Endothelial cell of umbilical vein (primary cell): ENCODE measurements at regions not wholly inside any gene's neighbourhood (a gene's known extent, or its start where the extent isn't known, plus 50 kb on each side); places are given as distances from the start of the nearest gene placed in this dataset.
"Not testable (repeated sequence)": the region's sequence is repeated elsewhere in the genome, so short reads cannot be mapped to it uniquely, and the experiment has no call there.

Experiments used
- BruUV-seq: library from RNA; stranded (reverse); fragments of 400-500 nt; replicated peaks from 2 replicates; lab custom pipeline; 2021; lab: Mats Ljungman, UMichigan
- CTCF ChIA-PET: fragments of 300-600, 350-600 bp; sonication (Branson Sonifier 250); formaldehyde crosslinking; loops from one replicate; lab custom pipeline; 2021; ENCODE audit warnings: antibody characterized with exemption, inconsistent platforms; lab: Charles Lee
- POLR2A ChIA-PET: fragments of 300-600, 350-600 bp; sonication (Branson Sonifier 250); formaldehyde crosslinking; loops from one replicate; lab custom pipeline; 2021; ENCODE audit warnings: antibody characterized with exemption, inconsistent platforms; lab: Charles Lee
- DNase-seq: peaks from one replicate; pipeline ENCODE4 v3.0.0-alpha.2; 2011; ENCODE audit warnings: low read depth, low spot score
- FAIRE-seq: peaks from 2 replicates; lab custom pipeline; 2011; peaks lifted over from hg19 to GRCh38; lab: Jason Lieb, UNC
- H2AFZ ChIP-seq: 2 replicates; pipeline ENCODE4 v1.6.0; 2012; ENCODE audit warnings: low read depth, low read length, control low read depth, inconsistent platforms
- H3K27ac ChIP-seq: 2 replicates; pipeline ENCODE4 v1.5.1; 2011; ENCODE audit warnings: low read depth, mild to moderate bottlenecking, control low read depth, low read length, moderate library complexity; ENCODE audit not compliant: insufficient read depth
- H3K27me3 ChIP-seq, 2 experiments: 2 replicates each; pipeline versions ENCODE4 v1.6.0 to v1.6.1; 2011; ENCODE audit warnings: low read length in 2 of 2, mixed read lengths in 1 of 2; ENCODE audit not compliant: control insufficient read depth in 2 of 2, insufficient read depth in 2 of 2
- H3K36me3 ChIP-seq, 2 experiments: 2 replicates in 1 of 2; 3 replicates in 1 of 2; pipeline ENCODE4 v1.5.1; 2011; ENCODE audit warnings: low read length in 2 of 2, mild to moderate bottlenecking in 1 of 2, moderate library complexity in 1 of 2; ENCODE audit not compliant: control insufficient read depth in 2 of 2, insufficient read depth in 2 of 2; ENCODE audit errors: extremely low read depth in 1 of 2
- H3K4me1 ChIP-seq: 3 replicates; pipeline ENCODE4 v1.5.1; 2011; ENCODE audit warnings: mild to moderate bottlenecking, low read length; ENCODE audit not compliant: control insufficient read depth, insufficient read depth; ENCODE audit errors: extremely low read depth
- H3K4me2 ChIP-seq: 2 replicates; pipeline ENCODE4 v1.6.1; 2011; ENCODE audit warnings: low read length, control low read depth, mixed read lengths; ENCODE audit not compliant: insufficient read depth
- H3K4me3 ChIP-seq, 3 experiments: fragments of 200-600 bp in 1 of 3; sonication (generic), shearing (Covaris generic) in 1 of 3; replicated peaks in 1 of 3; 2 replicates each; pipeline ENCODE4 v1.5.1; 2011 to 2016; ENCODE audit warnings: control low read depth in 3 of 3, low read length in 3 of 3, mild to moderate bottlenecking in 2 of 3, inconsistent platforms in 1 of 3, low read depth in 1 of 3, moderate library complexity in 1 of 3; ENCODE audit not compliant: insufficient read depth in 1 of 3
- H3K79me2 ChIP-seq: 2 replicates; pipeline ENCODE4 v1.6.0; 2012; ENCODE audit warnings: low read length, inconsistent platforms; ENCODE audit not compliant: control insufficient read depth, insufficient read depth
- H3K9ac ChIP-seq: replicated peaks from 2 replicates; pipeline ENCODE3; 2011; ENCODE audit warnings: low read length, control low read depth; ENCODE audit not compliant: insufficient read depth; ENCODE audit errors: extremely low read depth
- H3K9me1 ChIP-seq: replicated peaks from 3 replicates; pipeline ENCODE4 v1.6.0; 2011; ENCODE audit warnings: mild to moderate bottlenecking, low read length; ENCODE audit not compliant: control insufficient read depth, insufficient read depth; ENCODE audit errors: extremely low read depth
- H3K9me3 ChIP-seq: replicated peaks from 2 replicates; pipeline ENCODE4 v1.5.1; 2012; ENCODE audit warnings: low read length, inconsistent platforms; ENCODE audit not compliant: control insufficient read depth, insufficient read depth
- H4K20me1 ChIP-seq: replicated peaks from 2 replicates; pipeline ENCODE3; 2011; ENCODE audit warnings: mild to moderate bottlenecking, low read length; ENCODE audit not compliant: control insufficient read depth, insufficient read depth; ENCODE audit errors: extremely low read depth
- EZH2 ChIP-seq: IDR thresholded peaks from 2 replicates; pipeline ENCODE4 v1.6.1; 2012; ENCODE audit warnings: borderline replicate concordance, low read depth, mild to moderate bottlenecking, moderate library complexity, low read length, inconsistent platforms; ENCODE audit not compliant: severe bottlenecking
- FOS ChIP-seq: IDR thresholded peaks from 2 replicates; pipeline ENCODE4 v1.6.1; 2011; ENCODE audit warnings: mild to moderate bottlenecking, low read length, moderate library complexity, borderline replicate concordance; ENCODE audit not compliant: insufficient read depth
- GATA2 ChIP-seq: IDR thresholded peaks from 2 replicates; pipeline ENCODE4 v1.7.0; 2011; ENCODE audit warnings: low read depth, mild to moderate bottlenecking, moderate library complexity, mixed read lengths, low read length; ENCODE audit not compliant: insufficient read length, insufficient read depth
- JUN ChIP-seq: IDR thresholded peaks from 2 replicates; pipeline ENCODE4 v1.6.1; 2011; ENCODE audit warnings: borderline replicate concordance, low read depth; ENCODE audit not compliant: insufficient read length, insufficient read depth
- MYC ChIP-seq: IDR thresholded peaks from one replicate; pipeline ENCODE4 v1.6.1; 2011; ENCODE audit warnings: mild to moderate bottlenecking, low read depth, low read length
- POLR2A ChIP-seq: IDR thresholded peaks from 2 replicates; pipeline ENCODE4 v1.6.1; 2012; ENCODE audit warnings: low read depth, mild to moderate bottlenecking, control low read depth, low read length
- POLR2AphosphoS5 ChIP-seq: IDR thresholded peaks from 2 replicates; pipeline ENCODE4 v1.6.1; 2012; ENCODE audit warnings: low read depth, mild to moderate bottlenecking, control low read depth, low read length, moderate library complexity; ENCODE audit not compliant: insufficient read depth
- dilution Hi-C: fragments of 300-500 bp; cut with MboI; formaldehyde crosslinking; loops from one replicate; pipeline ENCODE4 v1.15.0; 2019; ENCODE audit warnings: low sequenced_read_pairs; ENCODE audit not compliant: extremely low pct_ligation_motif_present
- intact Hi-C: fragments of 100-400 bp; cut with micrococcal nuclease; formaldehyde crosslinking; loops from one replicate; pipeline ENCODE4 v1.10.0; 2022
- TF ChIP-seq, protein P1 (sequence below), 2 donors: IDR thresholded peaks; 1 replicate in 1 of 2; 2 replicates in 1 of 2; pipeline ENCODE4 v1.5.1; 2011; ENCODE audit warnings: low read length in 2 of 2, mild to moderate bottlenecking in 2 of 2, moderate library complexity in 2 of 2, control low read depth in 1 of 2, inconsistent platforms in 1 of 2, low read depth in 1 of 2; ENCODE audit not compliant: insufficient read depth in 1 of 2; ENCODE audit errors: extremely low read depth in 1 of 2
- TF ChIP-seq, protein P2 (sequence below): IDR thresholded peaks from 2 replicates; pipeline ENCODE4 v1.6.1; 2011; ENCODE audit not compliant: insufficient read depth, insufficient read length

- dilution Hi-C loops, DNase-seq, H3K4me1 ChIP-seq, BruUV-seq, CTCF ChIA-PET, H3K4me3 ChIP-seq, FAIRE-seq, H3K79me2 ChIP-seq, H3K9me3 ChIP-seq, H3K4me2 ChIP-seq, H3K9me1 ChIP-seq, POLR2A ChIA-PET, H3K36me3 ChIP-seq, H3K27me3 ChIP-seq, H3K9ac ChIP-seq, H2AFZ ChIP-seq, H4K20me1 ChIP-seq, intact Hi-C loops, H3K27ac ChIP-seq: not testable (repeated sequence)
Measured at GRCh38 chr12:124070394-124071074, 97.5 kb downstream of the ZNF664 start.

DNA sequence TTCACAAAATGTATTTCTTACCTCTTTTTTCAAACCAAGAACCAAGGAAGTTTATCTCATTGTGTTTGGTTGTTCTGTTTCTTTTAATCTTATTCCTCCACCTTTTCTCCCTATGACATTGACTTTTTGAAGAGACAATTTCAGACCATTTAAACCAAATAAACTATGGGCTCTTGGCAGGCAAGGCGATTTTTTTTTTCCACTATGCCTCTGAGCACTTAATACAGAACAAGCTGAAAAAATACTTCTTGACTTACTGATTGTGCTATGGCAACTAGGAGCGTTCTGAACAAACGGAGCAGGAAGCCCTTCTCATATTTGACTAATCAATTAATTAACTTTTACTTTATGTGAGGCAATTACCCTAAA is 98.0 kb downstream of the ZNF664 start:
- CTCF ChIA-PET, result no interaction called here

More for the DNA sequence above, 98.0 kb downstream of the ZNF664 start:
- peaks cover 0 to 2% of the 10 kb centered on the region in 2 experiments for H3K27me3 ChIP-seq
- intact Hi-C loops, result no loop called here
- H3K9me3 ChIP-seq, result no peaks in the 10 kb centered on the region
- no TSS peak for BruUV-seq
- FAIRE-seq (no peak), DNase-seq (no peak)
- dilution Hi-C loops, result no loop called here
- no peak overlapping the region for H3K4me2 ChIP-seq
- no peaks in the 10 kb centered on the region for H3K9me1 ChIP-seq
- POLR2A ChIA-PET, result no interaction called here
- TF ChIP-seq JUN, result no peak
- TF ChIP-seq, protein P1, sequence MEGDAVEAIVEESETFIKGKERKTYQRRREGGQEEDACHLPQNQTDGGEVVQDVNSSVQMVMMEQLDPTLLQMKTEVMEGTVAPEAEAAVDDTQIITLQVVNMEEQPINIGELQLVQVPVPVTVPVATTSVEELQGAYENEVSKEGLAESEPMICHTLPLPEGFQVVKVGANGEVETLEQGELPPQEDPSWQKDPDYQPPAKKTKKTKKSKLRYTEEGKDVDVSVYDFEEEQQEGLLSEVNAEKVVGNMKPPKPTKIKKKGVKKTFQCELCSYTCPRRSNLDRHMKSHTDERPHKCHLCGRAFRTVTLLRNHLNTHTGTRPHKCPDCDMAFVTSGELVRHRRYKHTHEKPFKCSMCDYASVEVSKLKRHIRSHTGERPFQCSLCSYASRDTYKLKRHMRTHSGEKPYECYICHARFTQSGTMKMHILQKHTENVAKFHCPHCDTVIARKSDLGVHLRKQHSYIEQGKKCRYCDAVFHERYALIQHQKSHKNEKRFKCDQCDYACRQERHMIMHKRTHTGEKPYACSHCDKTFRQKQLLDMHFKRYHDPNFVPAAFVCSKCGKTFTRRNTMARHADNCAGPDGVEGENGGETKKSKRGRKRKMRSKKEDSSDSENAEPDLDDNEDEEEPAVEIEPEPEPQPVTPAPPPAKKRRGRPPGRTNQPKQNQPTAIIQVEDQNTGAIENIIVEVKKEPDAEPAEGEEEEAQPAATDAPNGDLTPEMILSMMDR (IDR thresholded peaks at IDR 0.05; ENCODE audit: extremely low read depth in 1 of 2, insufficient read depth in 1 of 2, low read depth in 1 of 2, low read length in 2 of 2), result no peak
- TF ChIP-seq, protein P2, sequence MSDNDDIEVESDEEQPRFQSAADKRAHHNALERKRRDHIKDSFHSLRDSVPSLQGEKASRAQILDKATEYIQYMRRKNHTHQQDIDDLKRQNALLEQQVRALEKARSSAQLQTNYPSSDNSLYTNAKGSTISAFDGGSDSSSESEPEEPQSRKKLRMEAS, result no peak
- no peak for TF ChIP-seq POLR2AphosphoS5
- TF ChIP-seq GATA2, result no peak
- no peak for TF ChIP-seq MYC
- no peak for TF ChIP-seq FOS
- TF ChIP-seq EZH2, result no peak
- no peak for TF ChIP-seq POLR2A
- H3K79me2 ChIP-seq, result no peaks in the 10 kb centered on the region
- H3K9ac ChIP-seq, result no peak overlapping the region
- H3K27ac ChIP-seq, result no peak overlapping the region
- H4K20me1 ChIP-seq, result no peaks in the 10 kb centered on the region
- H2AFZ ChIP-seq, result no peak overlapping the region
- H3K36me3 ChIP-seq, result no peaks in the 10 kb centered on the region
- peaks cover 10% of the 10 kb centered on the region for H3K4me1 ChIP-seq
- no peak overlapping the region for H3K4me3 ChIP-seq
